Esophagus squamous epithelium (tissue), 5 donors: ENCODE measurements at regions not wholly inside any gene's neighbourhood (a gene's known extent, or its start where the extent isn't known, plus 50 kb on each side); places are given as distances from the start of the nearest gene placed in this dataset.

ENCODE experiments used
- DNase-seq: peaks from one replicate; lab custom pipeline; 2025; lab: John Stamatoyannopoulos, UW
- H3K27ac ChIP-seq, 4 donors: fragments of 200-600 bp; sonication (generic); one replicate each; pipeline ENCODE4 v1.5.1; 2016 to 2019; ENCODE audit warnings: mild to moderate bottlenecking in 1 of 4
- H3K27me3 ChIP-seq, 4 donors: fragments of 200-600 bp; sonication (generic); 1 replicate in 3 of 4; 2 replicates in 1 of 4; pipeline versions ENCODE4 v1.5.1 to v1.6.0; 2017 to 2021; ENCODE audit warnings: antibody characterized with exemption in 1 of 4
- H3K36me3 ChIP-seq, 3 donors: fragments of 200-600 bp; sonication (generic); one replicate each; pipeline ENCODE4 v1.5.1; 2016 to 2019
- H3K4me1 ChIP-seq, 3 donors: fragments of 200-600 bp; sonication (generic); one replicate each; pipeline ENCODE4 v1.5.1; 2017 to 2019
- H3K4me3 ChIP-seq, 4 donors: fragments of 200-600 bp; sonication (generic); 1 replicate in 3 of 4; 2 replicates in 1 of 4; pipeline ENCODE4 v1.5.1; 2016 to 2019; ENCODE audit warnings: mild to moderate bottlenecking in 2 of 4, moderate library complexity in 1 of 4
- H3K9me3 ChIP-seq, 3 donors: fragments of 200-600 bp; sonication (generic); one replicate each; pipeline ENCODE4 v1.5.1; 2016 to 2019
- POLR2A ChIP-seq, 4 donors: fragments of 450-650 bp; IDR thresholded peaks; one replicate each; pipeline ENCODE4 v1.6.1; 2017; ENCODE audit warnings: antibody characterized with exemption in 4 of 4, mild to moderate bottlenecking in 4 of 4, moderate library complexity in 3 of 4
- WGBS, 2 donors: methylation state at CpG; one replicate each; pipeline ENCODE4 v1.1.5; 2018; 5-methylcytosine and 5-hydroxymethylcytosine counted together
- intact Hi-C: fragments of 100-400 bp; cut with DNase I; formaldehyde crosslinking; loops from one replicate; pipeline ENCODE4 v1.15.0; 2022
- TF ChIP-seq, protein P1 (sequence below), 6 experiments: fragments of 450-650 bp in 4 of 6; fragments of 200-600 bp in 2 of 6; sonication (generic) in 2 of 6; IDR thresholded peaks; one replicate each; pipeline ENCODE4 v1.5.1; 2016 to 2019; ENCODE audit warnings: antibody characterized with exemption in 6 of 6, mild to moderate bottlenecking in 4 of 6, moderate library complexity in 4 of 6
- donor health status: DM: yes; HTN: yes; CAD: no.

DNA sequence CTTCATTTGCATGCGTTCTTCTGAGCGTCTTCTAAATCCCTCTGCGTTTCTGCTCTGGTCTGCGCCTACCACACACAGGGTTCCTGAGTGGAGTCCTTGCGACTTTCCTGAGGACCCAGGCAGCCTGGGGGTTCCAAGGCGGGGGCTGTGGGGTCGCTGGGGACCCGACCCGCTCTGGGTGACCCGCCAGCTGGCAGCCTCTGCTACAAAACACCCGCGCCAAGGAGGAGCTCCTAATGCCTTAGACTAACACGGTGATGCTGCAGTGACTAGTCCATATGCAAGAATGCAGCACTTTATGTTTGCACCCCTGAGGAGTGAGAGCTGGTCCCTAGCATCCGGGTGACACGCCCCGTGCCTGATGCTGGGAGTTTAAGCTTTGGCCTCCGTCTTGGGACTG is 367.0 kb upstream of the POM121L12 start:
- intact Hi-C loops: no loop called here
- 89 to 95% methylated on average over 4 to 10 of the region's 17 CpGs for WGBS, 2 donors
- Histone ChIP-seq H3K27me3 (no peaks in the 10 kb centered on the region), H3K9me3 (peaks cover 0 to 13% (median 0%) of the 10 kb centered on the region in 3 donors), H3K4me1 (no peaks in the 10 kb centered on the region), H3K27ac (no peak overlapping the region), H3K4me3 (no peak overlapping the region), H3K36me3 (no peaks in the 10 kb centered on the region)
- no peak for TF ChIP-seq POLR2A (IDR thresholded peaks at IDR 0.05)
- TF ChIP-seq, protein P1, sequence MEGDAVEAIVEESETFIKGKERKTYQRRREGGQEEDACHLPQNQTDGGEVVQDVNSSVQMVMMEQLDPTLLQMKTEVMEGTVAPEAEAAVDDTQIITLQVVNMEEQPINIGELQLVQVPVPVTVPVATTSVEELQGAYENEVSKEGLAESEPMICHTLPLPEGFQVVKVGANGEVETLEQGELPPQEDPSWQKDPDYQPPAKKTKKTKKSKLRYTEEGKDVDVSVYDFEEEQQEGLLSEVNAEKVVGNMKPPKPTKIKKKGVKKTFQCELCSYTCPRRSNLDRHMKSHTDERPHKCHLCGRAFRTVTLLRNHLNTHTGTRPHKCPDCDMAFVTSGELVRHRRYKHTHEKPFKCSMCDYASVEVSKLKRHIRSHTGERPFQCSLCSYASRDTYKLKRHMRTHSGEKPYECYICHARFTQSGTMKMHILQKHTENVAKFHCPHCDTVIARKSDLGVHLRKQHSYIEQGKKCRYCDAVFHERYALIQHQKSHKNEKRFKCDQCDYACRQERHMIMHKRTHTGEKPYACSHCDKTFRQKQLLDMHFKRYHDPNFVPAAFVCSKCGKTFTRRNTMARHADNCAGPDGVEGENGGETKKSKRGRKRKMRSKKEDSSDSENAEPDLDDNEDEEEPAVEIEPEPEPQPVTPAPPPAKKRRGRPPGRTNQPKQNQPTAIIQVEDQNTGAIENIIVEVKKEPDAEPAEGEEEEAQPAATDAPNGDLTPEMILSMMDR (IDR thresholded peaks at IDR 0.05): no peak
- no peak for DNase-seq

DNA sequence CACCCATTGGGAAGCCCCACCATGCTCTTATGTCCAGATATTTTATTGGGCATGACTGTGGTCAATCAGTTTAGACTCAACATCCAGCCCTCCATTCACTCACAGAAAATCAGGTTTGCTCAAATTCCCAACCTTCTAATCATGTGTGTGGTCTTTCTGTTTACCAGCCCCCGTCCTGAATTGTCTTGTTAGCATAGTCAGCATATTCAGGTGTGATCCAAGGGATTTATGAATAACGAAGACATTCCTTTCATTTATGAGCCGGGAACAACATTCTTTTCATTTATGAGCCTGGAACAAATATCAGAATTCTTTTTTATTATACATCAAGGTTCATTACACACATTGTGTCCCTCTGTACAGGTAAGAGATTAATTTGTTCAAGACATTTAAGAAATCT is 376.3 kb upstream of the POM121L12 start:
- Histone ChIP-seq H3K4me1 (no peaks in the 10 kb centered on the region), H3K9me3 (no peaks in the 10 kb centered on the region), H3K27ac (no peak overlapping the region), H3K27me3 (no peaks in the 10 kb centered on the region), H3K36me3 (no peaks in the 10 kb centered on the region), H3K4me3 (no peak overlapping the region)
- 26 to 39% methylated on average over 3 of the region's 3 CpGs for WGBS, 2 donors
- no peak for DNase-seq
- TF ChIP-seq, protein P1 (IDR thresholded peaks at IDR 0.05): no peak
- TF ChIP-seq POLR2A (IDR thresholded peaks at IDR 0.05): no peak
- intact Hi-C loops: no loop called here

DNA sequence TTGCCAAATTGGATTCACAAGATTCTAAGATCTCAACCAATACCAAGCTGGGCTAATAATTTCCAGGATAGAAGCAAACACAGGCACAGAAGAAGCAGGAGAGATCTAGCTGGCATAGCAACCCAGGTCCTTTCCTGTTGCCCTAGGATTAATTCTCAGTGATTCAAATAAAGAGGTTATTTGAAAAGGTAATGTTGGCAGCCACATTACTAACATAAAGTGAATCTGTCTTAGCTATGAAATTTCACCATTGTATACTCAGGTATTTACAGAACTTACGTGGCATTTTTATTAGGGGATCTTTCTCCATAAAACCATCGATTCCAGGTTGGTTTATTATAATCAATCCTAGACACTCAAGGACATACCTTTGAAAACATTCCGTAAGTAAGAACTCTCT is 379.3 kb upstream of the POM121L12 start:
- Histone ChIP-seq H3K4me3 (no peak overlapping the region), H3K9me3 (no peaks in the 10 kb centered on the region), H3K27ac (no peak overlapping the region), H3K36me3 (no peaks in the 10 kb centered on the region), H3K27me3 (no peaks in the 10 kb centered on the region), H3K4me1 (no peaks in the 10 kb centered on the region)
- TF ChIP-seq, protein P1 (IDR thresholded peaks at IDR 0.05): no peak
- TF ChIP-seq POLR2A (IDR thresholded peaks at IDR 0.05): no peak
- no peak for DNase-seq
- WGBS, 2 donors: 26 to 42% methylated on average over 3 of the region's 3 CpGs
- intact Hi-C loops: no loop called here

DNA sequence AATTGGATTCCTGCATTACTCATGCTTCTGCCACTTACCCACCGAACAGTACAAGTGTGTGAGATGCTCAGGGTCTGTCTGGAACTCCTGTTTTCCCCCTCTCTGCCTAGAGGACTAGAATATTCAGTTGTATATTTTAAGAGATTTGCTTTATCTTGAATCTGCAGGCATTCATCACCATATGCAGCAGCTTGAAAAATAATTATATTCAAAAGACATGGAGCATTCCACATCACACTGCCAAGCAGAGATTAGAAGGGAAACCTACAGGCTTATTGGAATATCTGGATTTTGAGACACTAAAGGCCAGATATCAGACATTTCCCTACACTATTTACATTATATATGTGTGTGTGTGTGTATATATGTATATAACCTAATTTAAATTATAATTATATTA is 382.8 kb upstream of the POM121L12 start:
- Histone ChIP-seq H3K4me3 (no peak overlapping the region), H3K4me1 (no peaks in the 10 kb centered on the region), H3K27me3 (no peaks in the 10 kb centered on the region), H3K27ac (no peak overlapping the region), H3K9me3 (peaks cover 0 to 4% (median 0%) of the 10 kb centered on the region in 3 donors), H3K36me3 (no peaks in the 10 kb centered on the region)
- no peak for DNase-seq
- no peak for TF ChIP-seq POLR2A (IDR thresholded peaks at IDR 0.05)
- TF ChIP-seq, protein P1 (IDR thresholded peaks at IDR 0.05): no peak
- 17 to 29% methylated on average over 1 of the region's 1 CpG for WGBS, 2 donors
- intact Hi-C loops: no loop called here

DNA sequence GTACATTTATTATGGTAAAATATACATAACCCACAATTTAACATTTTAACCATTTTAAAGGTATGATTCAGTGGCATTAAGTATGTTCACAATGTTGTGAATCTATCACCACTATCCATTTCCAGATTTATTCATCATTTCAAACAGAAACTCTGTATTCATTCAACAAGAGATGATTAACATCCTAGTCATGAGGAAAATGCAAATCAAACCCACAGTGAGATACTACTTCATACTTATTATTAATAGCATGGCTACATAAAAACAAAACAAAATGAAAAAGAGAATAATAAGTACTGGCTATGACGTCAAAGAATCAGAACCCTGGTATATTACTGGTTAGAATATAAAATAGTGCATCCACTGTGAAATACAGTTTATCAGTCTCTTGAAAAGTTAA is 386.6 kb upstream of the POM121L12 start:
- intact Hi-C loops: no loop called here
- WGBS, 2 donors: 78 to 81% methylated on average over 1 of the region's 1 CpG

More for the DNA sequence above, 386.6 kb upstream of the POM121L12 start:
- Histone ChIP-seq H3K27me3 (no peaks in the 10 kb centered on the region), H3K36me3 (no peaks in the 10 kb centered on the region), H3K9me3 (peaks cover 0 to 4% (median 0%) of the 10 kb centered on the region in 3 donors), H3K27ac (no peak overlapping the region), H3K4me3 (no peak overlapping the region), H3K4me1 (no peaks in the 10 kb centered on the region)
- TF ChIP-seq POLR2A (IDR thresholded peaks at IDR 0.05): no peak
- TF ChIP-seq, protein P1 (IDR thresholded peaks at IDR 0.05): no peak
- no peak for DNase-seq
